ENCODE measurements at regions not wholly inside any gene's neighbourhood (a gene's known extent, or its start where the extent isn't known, plus 50 kb on each side); places are given as distances from the start of the nearest gene placed in this dataset.
A peak's percentile ranks its signal among the peaks of the same experiment; 100 is the strongest.

- WGBS, 2 donors = 69 to 93% methylated on average over 3 of the region's 3 CpGs
- Histone ChIP-seq H3K9ac (ENCODE audit: insufficient read depth in 1 of 2, low read length in 2 of 2) (no peak overlapping the region), H3K36me3 (ENCODE audit: control insufficient read depth in 4 of 4, insufficient read depth in 4 of 4, low read length in 4 of 4) (no peaks in the 10 kb centered on the region), H3K4me3 (no peak overlapping the region), H3K27me3 (ENCODE audit: control insufficient read depth in 3 of 3, insufficient read depth in 3 of 3, low read length in 2 of 3) (no peaks in the 10 kb centered on the region), H3K27ac (ENCODE audit: low read depth in 1 of 2, low read length in 1 of 2) (no peak overlapping the region), H3K4me1 (ENCODE audit: control insufficient read depth in 5 of 5, insufficient read depth in 5 of 5, low read length in 5 of 5) (peaks cover 0 to 10% (median 0%) of the 10 kb centered on the region in 5 donors), H3K9me3 (ENCODE audit: control insufficient read depth in 4 of 4, insufficient read depth in 3 of 4, low read length in 3 of 4) (peaks cover 0 to 4% (median 0%) of the 10 kb centered on the region in 4 donors)
- no peak for DNase-seq
- ATAC-seq (ENCODE audit: insufficient read depth, low FRiP score) = no peak
- TF ChIP-seq CTCF (IDR thresholded peaks at IDR 0.05; ENCODE audit: control extremely low read depth, extremely low read depth) = no peak
These were observed 206.5 kb upstream of the RAI14 start for GRCh38 chr5:34449639-34450038.

GRCh38 chr5:34450338-34450737 lies 205.8 kb upstream of the RAI14 start:
- ATAC-seq (ENCODE audit: insufficient read depth, low FRiP score) = no peak
- Histone ChIP-seq H3K4me3 (no peak overlapping the region), H3K27ac (ENCODE audit: low read depth in 1 of 2, low read length in 1 of 2) (no peak overlapping the region)

GRCh38 chr5:34452170-34452828 lies 203.8 kb upstream of the RAI14 start:
- Histone ChIP-seq H3K27ac (ENCODE audit: low read depth in 1 of 2, low read length in 1 of 2) (no peak overlapping the region), H3K9ac (ENCODE audit: insufficient read depth in 1 of 2, low read length in 2 of 2) (no peak overlapping the region), H3K4me1 (ENCODE audit: control insufficient read depth in 5 of 5, insufficient read depth in 5 of 5, low read length in 5 of 5) (peaks cover 0 to 10% (median 0%) of the 10 kb centered on the region in 5 donors), H3K27me3 (ENCODE audit: control insufficient read depth in 3 of 3, insufficient read depth in 3 of 3, low read length in 2 of 3) (no peaks in the 10 kb centered on the region), H3K36me3 (ENCODE audit: control insufficient read depth in 4 of 4, insufficient read depth in 4 of 4, low read length in 4 of 4) (no peaks in the 10 kb centered on the region), H3K9me3 (ENCODE audit: control insufficient read depth in 4 of 4, insufficient read depth in 3 of 4, low read length in 3 of 4) (peaks cover 0 to 2% (median 0%) of the 10 kb centered on the region in 4 donors), H3K4me3 (no peak overlapping the region)
- TF ChIP-seq CTCF (IDR thresholded peaks at IDR 0.05; ENCODE audit: control extremely low read depth, extremely low read depth) = no peak
- DNase-seq (peak; percentile 21 to 70 (median 46)), ATAC-seq (ENCODE audit: insufficient read depth, low FRiP score) (no peak)
- 40 to 48% methylated on average over 7 of the region's 7 CpGs for WGBS, 2 donors

More at GRCh38 chr5:34450338-34450737, 205.8 kb upstream of the RAI14 start:
- Histone ChIP-seq H3K27me3 (ENCODE audit: control insufficient read depth in 3 of 3, insufficient read depth in 3 of 3, low read length in 2 of 3) (no peaks in the 10 kb centered on the region), H3K36me3 (ENCODE audit: control insufficient read depth in 4 of 4, insufficient read depth in 4 of 4, low read length in 4 of 4) (no peaks in the 10 kb centered on the region), H3K9me3 (ENCODE audit: control insufficient read depth in 4 of 4, insufficient read depth in 3 of 4, low read length in 3 of 4) (peaks cover 0 to 4% (median 0%) of the 10 kb centered on the region in 4 donors), H3K9ac (ENCODE audit: insufficient read depth in 1 of 2, low read length in 2 of 2) (no peak overlapping the region), H3K4me1 (ENCODE audit: control insufficient read depth in 5 of 5, insufficient read depth in 5 of 5, low read length in 5 of 5) (peaks cover 0 to 10% (median 0%) of the 10 kb centered on the region in 5 donors)
- no peak for TF ChIP-seq CTCF (IDR thresholded peaks at IDR 0.05; ENCODE audit: control extremely low read depth, extremely low read depth)
- 61 to 82% methylated on average over 2 of the region's 2 CpGs for WGBS, 2 donors
- DNase-seq = no peak

All from lung (tissue), 11 donors.